HG03558 (cell line): ENCODE measurements at regions not wholly inside any gene's neighbourhood (a gene's known extent, or its start where the extent isn't known, plus 50 kb on each side); places are given as distances from the start of the nearest gene placed in this dataset.

Source experiments
- ATAC-seq: cut with Tn5 transposase; IDR thresholded peaks from one replicate; pipeline ENCODE4 v1.9.1; 2021; ENCODE audit warnings: moderate number of reproducible peaks; ENCODE audit not compliant: unreplicated experiment; ENCODE audit errors: extremely low read depth

DNA sequence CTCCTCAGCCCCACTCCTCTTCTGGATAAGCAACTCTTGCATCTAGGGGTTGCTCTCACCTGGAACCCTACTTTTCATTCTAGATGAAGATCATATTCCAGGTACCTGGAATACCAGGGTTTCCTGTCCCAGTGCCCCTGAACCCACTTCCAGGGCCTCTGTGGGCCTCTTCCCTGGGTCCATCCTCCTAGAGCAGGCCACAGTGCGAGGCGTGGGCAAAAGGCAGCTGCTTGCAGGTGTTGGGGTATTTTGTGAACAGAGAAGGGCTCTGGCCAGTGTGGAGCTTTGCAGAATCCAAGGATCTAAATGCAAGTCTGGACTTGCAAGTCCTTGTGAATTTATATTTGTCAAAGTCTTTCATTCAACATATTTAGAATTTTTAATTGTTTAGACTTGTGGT is 240.4 kb upstream of the POU3F1 start:
- ATAC-seq = no peak

DNA sequence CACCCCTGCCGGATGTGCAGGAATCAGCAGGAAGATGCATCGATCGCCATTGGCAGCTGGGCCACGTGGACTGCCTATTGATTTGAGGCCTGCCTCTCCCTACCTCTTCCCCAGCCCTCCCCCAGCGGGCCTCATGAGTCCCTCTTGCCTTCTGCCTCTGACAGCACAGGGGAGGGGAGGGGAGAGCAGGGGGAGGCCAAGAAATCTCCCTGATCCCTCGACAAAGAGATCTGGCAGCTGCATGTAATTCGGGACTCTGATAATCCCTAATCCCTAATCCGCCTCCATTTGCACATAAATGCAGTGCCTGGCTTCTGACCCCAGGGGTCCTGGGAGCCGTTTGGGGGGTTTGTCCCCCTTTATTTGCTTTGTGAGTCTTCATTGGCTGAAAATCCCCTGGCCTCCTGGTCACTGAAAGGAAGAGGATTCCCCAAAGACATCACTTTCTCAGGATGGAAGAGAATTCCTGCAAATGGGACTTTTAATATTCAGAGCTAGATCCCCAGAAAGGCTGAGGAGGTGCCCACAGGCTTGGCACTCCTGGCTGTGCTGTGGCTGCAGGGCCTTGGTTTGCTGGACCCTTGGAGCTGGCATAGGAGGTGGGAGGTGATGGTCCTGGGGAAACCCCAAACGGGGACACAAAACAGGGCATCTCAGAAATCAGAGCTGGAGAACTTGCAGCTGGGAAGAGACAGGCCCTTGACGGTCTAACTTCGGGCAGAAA is 239.4 kb upstream of the POU3F1 start:
- ATAC-seq = no peak

GRCh38 chr1:38284953-38285352 is 238.4 kb upstream of the POU3F1 start:
- no peak for ATAC-seq

DNA sequence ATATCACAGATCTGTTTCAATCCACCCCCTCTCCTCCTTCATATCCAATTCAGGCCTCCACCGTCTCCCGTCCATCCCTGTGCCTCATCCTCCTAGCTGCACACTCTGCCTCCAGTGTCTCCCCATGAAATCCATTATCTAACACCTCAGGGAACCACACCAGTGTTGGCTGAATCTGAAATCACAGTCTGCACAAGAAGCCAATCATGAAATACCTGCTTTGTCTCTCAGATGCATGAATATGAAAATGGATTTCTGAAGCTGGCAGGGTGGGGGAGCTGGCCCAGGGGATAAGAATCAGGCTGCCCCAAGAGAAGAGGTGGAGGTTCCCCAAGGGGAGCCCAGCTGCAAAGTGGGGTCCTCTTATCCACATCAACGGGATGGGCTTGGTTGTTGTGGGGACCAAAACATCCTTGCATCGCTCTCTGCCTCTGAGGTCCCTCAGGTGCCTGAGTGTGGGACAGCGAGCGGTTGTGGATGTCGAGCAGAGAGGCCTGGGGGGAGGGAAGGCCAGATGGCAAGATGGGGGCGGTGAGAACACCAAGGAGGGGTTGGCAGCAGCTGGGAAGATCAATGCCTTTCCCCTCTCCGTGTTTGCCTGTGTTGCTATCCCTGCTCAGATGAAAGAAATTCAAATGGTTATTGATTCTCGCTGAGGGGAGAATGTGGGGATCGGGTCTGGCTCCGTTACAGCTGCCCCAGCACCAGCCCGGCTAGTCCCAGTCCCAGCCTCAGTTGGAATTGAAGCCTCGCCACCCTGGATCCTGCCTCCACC is 237.3 kb upstream of the POU3F1 start:
- no peak for ATAC-seq

DNA sequence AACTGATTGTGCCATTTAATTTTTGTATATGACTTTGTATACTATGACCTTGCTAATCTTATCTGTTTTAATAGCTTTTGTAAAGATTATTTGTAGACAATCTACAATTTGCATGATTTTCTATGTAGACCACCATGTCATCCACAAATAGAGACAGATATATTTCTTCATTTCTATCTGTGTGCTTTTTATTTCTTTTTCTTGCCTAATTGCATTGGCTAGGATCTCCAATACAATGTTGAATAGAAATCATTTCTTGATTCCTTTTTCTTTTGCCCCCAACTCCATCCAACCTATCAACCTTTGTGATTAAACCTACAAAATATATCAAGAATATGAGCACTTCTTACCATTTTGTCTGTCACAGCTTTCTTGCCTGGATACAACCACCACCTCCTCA is 232.6 kb upstream of the POU3F1 start:
- no peak for ATAC-seq

DNA sequence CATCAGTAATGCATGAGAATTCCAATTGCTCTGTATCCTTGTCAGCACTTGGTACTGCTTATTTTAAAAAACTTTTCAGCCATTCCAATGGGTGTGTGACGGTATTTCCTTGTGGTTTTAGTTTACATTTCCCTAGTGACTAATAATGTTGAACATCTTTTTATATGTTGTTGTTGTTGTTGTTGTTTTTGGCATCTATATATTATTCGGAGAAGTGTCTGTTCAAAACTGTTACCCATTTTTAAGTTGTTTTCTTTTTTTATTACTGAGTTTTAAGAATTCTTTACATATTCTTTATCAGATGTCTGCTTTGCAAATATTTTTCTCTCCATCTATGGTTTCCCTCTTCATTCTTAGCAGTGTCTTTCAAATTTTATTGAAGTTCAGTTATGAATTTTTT is 231.1 kb upstream of the POU3F1 start:
- ATAC-seq = no peak

GRCh38 chr1:38275960-38276359 is 229.4 kb upstream of the POU3F1 start:
- ATAC-seq = no peak

GRCh38 chr1:38274974-38275373 is 228.4 kb upstream of the POU3F1 start:
- no peak for ATAC-seq

- ATAC-seq = no peak
Measured at GRCh38 chr1:38273196-38273804, 226.7 kb upstream of the POU3F1 start.

GRCh38 chr1:38272515-38272914 is 225.9 kb upstream of the POU3F1 start:
- no peak for ATAC-seq

GRCh38 chr1:38270849-38271633 is 224.4 kb upstream of the POU3F1 start:
- ATAC-seq = no peak

DNA sequence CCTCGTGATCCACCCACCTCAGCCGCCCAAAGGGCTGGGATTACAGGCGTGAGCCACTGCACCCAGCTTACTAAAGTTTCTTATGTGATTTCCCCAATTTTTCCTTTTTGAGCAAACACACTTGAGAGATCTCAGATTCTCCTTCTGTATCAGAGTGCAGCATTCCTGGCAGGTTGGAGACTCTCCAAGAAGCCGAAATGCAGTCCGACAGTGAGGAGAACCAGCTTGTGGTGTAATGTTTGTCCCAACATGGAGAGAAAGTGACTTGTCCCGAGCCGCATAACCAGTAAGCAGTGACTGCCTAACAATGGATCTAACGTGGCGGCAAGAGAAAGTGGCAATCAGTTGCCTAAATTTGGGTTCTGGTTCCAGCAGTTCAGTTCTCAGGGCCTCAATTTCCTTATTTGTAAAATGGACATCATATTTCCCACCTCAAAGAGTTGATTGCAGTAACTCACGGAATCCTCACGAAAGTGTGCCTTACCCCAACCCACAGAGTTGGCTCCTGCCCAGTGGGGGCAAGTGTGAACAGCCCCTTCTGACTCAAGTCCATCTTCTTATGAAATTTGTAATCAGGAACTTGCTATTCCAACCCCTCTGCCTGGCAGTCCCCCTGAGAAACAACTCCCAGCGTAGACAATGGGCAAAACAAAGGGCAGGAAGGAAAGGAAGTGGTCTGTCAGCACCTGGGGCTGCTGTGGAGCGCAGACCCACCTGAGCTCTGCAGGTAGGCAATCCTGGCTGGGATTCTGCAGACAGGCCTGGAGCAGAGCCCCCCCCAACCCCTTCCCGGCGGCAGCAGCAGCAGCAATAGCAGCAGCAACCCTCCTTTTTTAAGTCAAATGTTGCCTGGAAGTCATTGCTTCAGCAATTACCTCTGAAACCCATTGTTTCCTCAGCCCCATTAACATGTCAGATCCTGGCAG is 223.6 kb upstream of the POU3F1 start:
- ATAC-seq = no peak

DNA sequence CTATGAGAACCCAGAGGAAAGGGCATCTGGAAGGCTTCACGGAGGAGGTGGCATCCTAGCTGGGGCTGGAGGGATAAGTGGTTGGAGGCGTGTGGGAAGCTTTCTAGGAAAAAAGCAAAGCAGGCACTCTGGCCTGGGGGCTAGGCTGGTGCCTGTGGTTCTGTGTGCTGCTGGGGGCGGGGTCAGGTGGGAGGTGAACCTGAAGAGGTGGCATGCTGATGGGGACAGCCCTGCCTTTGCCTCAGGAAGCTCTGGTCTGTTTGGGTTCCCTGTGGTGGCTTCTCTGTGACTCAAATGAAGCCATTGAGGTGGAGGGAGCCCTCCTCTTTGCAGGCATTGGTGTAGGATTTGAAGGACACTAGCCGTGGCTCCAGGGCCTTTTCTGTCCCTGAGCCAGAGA is 221.6 kb upstream of the POU3F1 start:
- no peak for ATAC-seq

- ATAC-seq = no peak
Measured at GRCh38 chr1:38267037-38268036, 220.7 kb upstream of the POU3F1 start.

DNA sequence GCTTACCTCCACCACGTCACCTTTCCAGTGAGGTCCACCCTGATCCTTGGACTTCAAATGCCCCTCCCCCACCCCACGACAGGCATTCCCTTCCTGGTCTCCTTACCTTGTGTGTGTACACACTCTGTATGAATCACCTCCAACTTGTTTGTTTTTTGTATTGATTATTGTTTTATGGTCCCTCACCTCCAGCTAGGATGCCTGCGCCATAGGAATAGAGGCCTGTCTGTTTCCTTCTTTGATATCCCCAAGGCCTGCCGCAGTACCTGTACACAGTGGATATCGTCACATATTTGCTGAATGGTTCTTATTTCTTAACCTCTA is 219.6 kb upstream of the POU3F1 start:
- no peak for ATAC-seq

DNA sequence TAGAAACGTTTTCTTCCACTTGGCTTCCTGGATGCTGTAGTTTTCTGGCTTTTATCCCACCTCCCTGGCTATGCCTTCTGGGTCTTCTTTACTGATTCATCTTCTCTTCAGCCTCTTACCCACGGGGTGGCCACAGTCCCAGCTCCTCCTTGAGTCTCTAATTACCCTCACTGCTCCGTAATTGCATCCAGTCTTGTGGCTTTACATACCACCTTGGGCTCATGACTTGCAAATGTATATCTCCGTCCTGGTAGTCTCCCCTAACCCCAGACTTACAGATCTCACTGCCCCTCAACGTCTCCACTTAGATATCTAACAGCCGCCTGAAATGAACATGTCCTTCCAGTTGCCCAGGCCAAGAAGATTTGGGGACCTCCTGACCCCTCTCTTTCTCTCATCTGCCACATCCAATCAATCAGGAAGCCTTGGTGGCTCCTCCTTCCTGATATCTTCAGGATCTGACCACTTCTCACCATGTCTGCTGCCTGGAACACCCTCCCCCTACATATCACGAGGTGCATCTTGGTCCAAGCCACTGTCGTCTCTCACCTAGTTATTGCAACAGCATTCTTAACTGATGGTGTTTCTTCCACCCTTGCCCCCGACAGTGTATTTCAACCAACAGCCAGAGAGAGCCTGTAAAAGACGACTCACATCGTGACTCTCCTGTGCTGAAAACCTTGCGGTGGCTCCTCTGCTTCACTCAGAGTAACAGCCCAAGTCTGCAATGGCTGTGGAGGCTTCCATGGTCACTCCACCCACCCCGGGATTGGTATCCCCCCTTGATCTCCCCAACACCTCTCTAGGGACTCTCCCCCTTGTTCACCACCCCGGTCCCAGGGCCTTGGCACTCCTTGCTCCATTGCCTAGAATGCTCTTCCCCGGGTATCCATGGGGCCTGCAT is 219.0 kb upstream of the POU3F1 start:
- ATAC-seq = no peak

DNA sequence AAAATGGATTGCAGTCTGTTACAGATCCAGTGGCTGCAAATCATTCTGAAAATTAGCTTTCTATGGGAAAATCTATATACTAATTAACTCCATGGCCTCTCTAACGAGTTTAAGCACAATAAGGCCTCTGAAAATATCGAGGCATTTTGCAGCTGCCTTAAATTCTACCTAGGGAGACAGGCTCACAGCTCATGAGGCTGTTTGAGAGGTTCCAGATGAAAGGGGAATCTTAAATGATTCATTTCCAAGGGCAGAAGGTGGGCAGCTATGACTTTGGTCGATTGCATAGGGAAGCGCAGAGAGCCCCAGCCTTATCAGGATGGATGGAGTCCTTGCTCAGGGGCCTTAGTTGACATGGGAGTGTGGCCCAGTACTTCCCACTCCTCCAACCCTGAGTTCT is 216.8 kb upstream of the POU3F1 start:
- ATAC-seq = no peak

DNA sequence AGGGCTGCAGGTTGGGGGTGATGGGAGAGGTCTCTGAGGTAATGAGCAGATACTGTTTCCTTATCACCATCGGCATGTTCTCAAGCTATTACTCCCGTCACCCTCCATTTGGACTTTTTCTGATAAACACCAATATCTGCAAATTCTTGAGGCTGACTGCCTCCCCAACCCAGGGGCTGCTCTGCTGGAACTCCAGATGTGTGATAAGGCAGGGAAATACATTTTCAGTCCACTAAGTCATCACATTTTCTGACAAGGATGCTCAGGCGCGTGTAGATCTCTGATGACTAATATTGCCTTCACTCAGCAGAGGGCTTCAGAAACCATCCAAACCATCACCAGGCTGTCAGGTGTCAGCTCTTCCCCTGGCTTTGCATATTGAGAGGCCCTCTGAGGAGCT is 215.0 kb upstream of the POU3F1 start:
- no peak for ATAC-seq
